Retina (tissue), 1 donor: ENCODE measurements at regions not wholly inside any gene's neighbourhood (a gene's known extent, or its start where the extent isn't known, plus 50 kb on each side); places are given as distances from the start of the nearest gene placed in this dataset.
"Not testable (repeated sequence)": the region's sequence is repeated elsewhere in the genome, so short reads cannot be mapped to it uniquely, and the experiment has no call there.

Experiments used
- DNase-seq: peaks from one replicate; pipeline ENCODE4 v3.0.0-alpha.2; 2016

DNA sequence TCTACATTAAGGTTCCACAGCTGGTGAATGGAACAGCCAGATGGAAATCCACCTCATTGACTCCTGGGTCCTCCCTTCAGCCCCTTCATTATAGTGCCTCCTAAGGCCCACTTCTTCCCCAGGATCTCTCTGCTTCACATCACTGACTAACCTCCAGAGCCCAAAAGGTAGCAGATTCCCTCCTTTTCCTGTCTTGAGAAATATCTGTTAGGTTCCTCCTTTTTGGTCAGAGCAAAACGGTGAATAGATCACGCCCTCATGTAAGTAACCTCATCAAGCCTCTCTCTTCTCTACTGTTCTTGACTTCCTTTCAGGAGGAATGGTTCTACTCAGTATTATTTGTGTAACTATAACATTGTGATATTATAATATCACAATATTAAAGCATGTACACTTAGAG is 155.0 kb upstream of the SRD5A2 start:
- no peak for DNase-seq

DNA sequence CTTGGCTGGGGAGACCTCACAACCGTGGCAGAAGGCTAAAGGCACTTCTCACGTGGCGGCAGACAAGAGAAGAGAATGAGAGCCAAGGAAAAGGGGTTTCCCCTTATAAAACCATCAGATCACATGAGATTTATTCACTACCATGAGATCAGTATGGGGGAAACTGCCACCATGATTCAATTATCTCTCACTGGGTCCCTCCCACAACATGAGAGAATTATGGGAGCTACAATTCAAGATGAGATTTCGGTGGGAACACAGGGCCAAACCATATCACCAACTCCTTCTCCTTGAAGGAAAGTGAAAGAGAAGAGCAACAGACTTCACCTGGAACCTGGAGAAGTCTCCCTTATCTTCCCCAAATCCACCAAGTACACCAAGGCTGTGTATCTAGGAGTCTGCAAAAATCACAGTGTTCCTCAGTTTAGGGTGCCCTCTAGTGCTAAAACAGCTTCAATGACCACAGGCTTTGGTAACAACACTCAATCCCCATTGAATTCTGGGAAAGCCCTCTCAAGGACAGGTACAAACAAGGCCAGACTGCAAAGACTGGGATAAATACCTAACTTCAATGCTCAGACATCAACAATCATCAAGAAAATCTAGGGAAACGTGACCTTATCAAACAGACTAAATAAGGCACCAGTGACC is 148.8 kb upstream of the SRD5A2 start:
- DNase-seq, result no peak

DNA sequence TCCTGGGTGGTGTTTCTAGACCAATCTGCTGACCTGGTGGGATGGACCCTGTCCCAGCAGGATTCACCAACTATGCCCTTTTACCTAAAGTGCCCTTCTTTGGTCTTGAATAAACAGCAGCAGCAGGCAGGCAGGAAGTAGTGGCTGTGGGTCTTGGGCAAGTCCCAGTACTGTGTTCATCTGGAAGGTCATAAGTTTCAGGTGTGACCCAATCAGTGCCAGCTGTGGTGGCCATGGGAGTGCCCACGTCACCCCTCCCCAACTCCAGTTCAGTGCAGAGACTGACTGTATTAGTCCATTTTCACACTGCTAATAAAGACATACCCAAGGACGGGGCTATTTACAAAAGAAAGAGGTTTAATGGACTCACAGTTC is 148.3 kb upstream of the SRD5A2 start:
- no peak for DNase-seq

DNA sequence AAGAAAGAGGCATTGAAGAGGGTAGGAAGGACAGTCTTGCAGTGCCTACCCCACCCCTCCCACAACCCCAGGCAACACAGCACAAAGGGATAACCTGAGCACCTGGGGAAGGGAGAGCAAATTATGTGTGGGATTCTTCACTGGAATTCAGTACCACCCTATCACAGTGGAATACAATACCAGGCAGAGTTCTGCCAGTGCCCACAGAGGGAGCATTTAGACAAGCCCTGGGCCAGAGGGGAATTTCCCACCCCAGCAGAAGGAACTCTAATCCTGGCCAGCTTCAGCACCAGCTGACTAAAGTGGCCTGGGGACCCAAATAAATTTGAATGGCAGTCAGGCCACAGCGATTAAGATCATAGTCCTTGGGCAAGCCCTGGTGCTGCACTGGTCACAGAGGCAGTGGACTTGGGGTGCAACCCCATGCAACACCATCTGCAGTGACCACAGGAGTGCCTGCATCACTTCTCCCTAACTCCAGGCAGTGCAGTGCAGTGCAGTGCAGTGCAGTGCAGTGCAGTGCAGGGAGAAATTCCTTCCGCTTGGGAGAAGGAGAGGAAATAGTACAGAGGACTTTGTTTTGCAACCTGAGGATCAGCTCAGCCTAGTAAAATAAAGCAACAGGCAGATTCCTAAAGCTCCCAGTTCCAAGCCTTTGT is 147.8 kb upstream of the SRD5A2 start:
- DNase-seq, result no peak

DNA sequence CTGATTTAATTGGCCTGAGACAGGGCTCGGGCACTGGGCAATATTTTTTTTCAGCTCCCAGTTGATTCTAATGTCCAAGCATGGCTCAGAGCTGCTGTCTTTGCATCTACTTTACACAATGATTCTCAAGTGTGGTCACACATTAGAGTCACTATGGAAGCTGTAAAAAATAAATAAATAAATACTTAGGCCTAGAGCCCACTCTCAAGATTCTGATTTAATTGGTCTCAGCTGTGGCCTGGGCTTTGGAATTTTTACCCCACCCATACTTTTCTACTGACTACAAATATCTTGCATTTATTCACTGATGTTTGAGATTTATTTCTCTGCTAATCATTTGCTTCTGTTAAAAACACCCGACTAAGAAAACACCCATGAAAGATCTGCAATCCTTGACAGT is 145.7 kb upstream of the SRD5A2 start:
- no peak for DNase-seq

DNA sequence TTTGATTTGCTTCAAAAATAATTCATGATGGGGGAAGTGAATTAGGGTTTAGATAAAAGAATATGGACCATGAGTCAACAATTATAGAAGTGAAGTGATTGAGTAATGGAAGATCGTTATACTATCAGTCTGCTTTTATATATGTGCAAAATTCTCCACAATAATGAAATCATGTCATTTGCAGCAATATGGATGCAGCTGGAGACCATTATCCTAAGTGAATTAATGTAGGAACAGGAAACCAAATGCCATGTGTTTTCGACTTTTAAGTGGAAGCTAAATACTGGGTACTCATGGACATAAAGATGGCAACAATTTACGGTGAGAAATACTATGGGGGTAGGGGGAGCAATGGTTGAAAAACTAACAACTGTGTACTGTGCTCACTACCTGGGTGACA is 144.7 kb upstream of the SRD5A2 start:
- no peak for DNase-seq

DNA sequence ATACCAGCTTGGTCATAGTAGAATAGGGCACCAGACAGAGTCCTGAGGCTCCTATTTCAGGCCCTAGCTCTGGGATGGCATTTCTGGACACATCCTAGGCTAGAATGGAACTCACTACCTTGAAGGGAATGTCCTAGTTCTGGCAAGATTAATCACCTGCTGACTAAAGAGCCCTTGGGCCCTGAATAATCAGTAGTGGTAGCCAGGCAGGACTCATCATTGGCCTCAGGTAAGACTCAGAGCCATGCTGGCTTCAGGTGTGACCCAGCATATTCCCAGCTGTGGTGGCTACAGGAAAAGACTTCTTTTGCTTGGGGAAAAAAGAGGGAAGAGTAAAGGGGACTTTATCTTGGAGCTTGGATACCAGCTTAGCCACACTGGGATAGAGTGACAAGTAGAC is 131.0 kb upstream of the SRD5A2 start:
- DNase-seq, result no peak

DNA sequence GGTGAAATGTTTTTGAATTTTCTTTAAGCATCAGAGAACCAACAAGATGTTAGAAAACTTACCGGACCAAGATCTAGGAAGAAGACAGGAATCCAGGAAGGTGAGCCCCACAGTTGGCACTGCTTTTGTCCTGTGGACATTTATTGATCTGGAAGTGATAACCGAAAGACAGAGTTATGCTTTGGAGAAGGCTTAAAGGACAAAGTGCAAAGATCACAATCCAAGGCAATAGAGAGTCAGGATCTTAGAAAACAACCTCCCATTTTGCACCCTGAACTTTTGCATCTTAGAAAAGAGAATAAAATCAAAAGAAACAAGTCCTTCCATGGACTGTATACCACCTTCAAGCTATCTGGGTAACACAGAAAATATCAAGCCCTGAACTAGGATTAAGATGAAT is 129.4 kb upstream of the SRD5A2 start:
- no peak for DNase-seq

DNA sequence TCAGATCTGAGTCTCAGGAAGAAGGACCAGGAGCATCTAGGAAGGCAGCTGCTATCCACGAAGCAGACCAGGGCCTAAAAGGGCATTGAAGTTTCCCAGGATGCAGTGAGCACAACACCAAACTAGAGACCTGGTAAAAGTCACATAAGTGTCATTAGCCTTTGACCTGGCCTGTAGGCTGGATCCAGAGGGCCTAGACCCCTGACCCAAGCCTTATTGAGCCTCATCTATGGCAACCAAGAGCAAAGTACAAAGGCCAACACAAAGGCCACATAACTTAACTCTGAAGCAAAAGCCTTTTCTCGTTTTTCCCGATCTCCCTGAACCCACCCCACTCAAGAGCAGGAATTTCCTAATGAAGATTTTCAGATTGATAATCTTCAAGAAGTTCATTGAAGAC is 127.3 kb upstream of the SRD5A2 start:
- DNase-seq, result no peak

DNA sequence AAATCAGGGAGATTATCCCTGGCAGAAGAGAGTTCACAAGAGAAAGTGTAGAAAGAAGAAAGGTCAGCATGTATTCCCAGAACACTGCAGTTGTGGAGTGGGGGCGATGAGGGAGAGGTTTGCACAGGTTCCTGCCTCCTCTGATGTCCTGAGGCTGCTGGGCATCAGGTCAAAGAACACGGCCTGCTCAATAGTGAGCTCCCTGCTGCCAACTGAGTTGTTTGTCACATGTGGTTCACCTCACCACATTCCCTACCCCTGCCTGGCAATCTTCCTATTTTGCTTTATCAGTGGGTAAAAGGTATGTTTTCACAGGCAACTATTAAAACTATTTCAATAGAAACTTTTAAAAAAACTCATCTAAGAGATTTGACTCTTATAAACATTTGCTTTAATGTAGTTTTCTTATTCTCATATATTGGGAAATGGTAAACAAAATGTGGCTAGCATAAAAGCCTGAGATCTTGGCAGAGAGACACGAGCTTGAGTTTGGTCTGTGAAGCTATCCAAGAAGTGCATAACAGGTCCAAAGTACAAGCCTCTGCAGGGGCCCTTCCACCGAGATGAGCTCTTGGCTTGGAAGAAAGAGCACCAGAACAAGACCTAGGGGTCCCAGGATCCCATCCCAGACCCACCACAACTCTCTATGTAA is 123.9 kb upstream of the SRD5A2 start:
- DNase-seq, result no peak

DNA sequence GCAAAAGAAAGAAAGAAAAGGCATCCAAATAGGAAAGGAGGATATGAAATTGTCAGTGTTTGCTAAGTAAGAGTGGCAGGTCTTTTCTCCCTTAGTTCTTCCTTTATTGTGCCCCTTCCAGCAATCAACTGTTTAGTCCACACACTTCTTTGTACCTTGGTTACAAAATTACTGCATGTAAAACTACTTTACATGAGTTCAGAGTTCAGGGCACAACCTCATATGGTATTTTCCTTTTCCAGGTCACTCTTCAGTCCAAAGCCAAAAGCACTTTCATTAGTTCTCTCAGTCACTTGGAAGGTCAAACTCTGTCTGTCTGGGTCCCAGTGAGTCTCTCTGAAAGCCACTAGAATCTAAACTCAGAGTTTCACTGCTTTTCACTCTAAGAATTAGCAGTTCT is 122.5 kb upstream of the SRD5A2 start:
- DNase-seq, result no peak

DNA sequence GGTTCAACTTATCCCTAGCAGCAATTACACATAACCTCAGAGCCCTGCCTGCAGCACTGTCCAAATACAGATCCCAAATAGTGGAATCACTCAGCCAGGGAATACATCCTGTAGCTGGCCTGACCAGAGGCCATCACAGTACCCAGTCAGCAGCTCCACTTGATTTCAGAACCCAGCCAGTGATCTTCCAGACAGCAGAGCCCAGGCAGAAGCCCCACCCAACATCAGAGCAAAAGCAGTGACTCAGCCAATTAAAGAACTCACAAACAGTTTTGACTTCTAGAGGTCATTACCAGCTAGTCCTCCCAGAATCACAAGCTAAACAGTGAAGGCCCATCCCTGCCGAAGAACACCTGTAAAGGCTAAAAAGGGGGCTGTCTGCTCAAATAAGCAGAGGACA is 118.0 kb upstream of the SRD5A2 start:
- DNase-seq, result no peak

DNA sequence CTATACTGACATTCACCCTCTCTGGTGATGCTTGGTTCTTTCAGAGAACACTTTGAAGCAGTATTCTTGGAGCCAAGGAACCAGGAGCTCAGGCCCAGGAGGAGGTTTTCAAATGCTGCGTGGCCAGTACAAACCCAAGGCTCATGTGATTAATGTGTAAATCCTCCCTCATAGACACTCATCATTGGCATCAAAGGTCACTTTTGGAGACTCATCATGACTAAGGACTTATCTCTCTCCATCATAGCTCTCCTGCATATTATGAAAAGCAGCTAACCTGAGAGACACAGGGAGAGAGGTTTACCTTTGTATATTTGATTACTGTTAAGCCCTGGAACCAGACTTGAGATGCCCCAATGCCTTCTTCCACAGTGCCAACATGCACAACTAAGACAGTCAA is 115.3 kb upstream of the SRD5A2 start:
- DNase-seq, result no peak

DNA sequence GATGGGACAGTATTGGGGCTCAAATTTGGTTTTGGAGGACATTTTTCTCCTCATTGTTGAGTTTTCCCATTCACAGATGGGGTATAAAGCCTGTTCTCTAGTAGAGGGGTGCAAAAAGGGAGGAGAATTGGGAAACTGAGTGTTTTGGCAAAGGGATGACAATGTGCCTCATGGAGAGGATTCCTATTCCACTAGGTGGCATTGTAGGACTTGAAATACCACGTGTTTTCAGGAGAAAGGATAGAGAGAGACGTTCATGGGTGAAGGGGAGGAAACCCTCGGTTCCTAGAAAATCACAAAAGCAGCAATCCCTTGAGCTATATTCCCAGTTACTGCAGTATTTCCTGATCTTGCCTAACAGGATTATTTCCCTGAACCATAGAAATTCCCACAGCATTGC is 113.7 kb upstream of the SRD5A2 start:
- no peak for DNase-seq

DNA sequence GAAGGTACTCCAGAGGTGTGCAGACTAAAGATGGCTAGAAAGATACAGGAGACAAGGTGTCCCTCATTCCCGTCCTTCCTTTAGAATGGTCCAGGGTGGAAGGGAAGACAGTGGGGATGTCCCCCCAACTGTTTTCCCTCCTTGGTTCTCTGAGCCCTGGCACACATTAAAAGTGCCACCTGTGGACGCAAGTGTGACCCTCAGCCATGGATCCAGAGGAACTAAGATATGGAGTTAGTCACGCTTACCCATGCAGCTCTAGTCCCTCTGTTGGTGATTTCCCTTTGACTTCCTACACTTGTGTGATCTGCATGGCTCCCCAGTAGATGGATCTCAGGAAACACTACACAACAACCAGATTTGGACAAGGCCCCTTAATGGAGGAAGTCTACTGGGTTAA is 113.1 kb upstream of the SRD5A2 start:
- peak; percentile 1 for DNase-seq

DNA sequence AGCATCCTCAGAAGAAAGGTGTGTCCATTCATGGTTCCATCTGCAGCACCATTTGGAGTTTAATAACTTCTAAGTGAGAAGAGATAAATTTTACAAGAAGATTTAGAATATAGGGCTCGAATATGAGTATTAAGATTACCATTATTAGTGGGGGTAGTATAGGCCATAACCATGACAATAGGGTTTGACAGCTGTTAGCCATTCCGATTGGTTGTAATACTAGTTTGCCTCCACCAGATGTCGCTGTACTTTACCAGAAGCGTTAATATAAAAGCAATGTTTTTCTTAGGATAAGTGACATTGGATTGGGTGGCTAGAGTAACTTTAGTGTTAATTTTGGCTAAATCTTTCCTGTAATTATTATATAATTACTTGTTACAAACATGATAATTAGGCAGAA is 107.5 kb upstream of the SRD5A2 start:
- DNase-seq, result no peak

DNA sequence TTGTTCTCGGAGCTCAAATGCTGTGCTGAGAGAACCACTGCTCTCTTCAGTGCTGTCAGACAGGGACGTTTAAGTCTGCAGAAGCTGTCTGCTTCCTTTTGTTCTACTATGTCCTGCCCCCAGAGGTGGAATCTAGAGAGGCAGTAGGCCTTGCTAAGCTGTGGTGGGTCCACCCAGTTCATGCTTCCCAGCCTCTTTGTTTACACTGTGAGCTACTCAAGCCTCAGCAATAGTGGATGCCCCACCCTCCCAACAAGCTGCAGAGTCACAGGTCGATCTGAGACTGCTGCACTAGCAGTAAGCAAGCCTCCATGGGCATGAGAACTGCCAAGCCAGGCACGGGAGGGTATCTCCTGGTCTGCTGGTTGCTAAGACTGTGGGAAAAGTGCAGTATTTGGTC is 102.8 kb upstream of the SRD5A2 start:
- DNase-seq, result not testable (repeated sequence)

DNA sequence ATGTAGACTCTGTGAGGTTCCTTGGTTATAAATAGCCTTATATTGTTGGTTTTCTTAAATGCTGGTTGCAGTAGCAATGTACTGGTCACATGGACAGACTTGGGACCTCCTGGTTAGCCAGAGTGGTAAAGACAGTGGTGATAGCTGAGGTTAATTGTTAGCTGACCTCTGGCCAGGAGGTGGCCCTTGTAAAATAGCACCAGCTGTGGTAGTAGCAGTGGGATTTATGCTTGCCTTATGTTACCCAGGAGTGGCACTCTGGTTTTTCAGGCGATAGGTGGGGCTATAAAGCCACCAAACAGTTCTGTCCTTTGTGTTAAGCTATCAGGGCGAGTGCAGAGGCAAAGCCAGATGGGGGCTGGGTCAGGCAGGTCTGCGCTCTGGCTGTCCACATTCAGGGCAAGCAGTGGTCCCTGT is 94.8 kb upstream of the SRD5A2 start:
- DNase-seq, result no peak

DNA sequence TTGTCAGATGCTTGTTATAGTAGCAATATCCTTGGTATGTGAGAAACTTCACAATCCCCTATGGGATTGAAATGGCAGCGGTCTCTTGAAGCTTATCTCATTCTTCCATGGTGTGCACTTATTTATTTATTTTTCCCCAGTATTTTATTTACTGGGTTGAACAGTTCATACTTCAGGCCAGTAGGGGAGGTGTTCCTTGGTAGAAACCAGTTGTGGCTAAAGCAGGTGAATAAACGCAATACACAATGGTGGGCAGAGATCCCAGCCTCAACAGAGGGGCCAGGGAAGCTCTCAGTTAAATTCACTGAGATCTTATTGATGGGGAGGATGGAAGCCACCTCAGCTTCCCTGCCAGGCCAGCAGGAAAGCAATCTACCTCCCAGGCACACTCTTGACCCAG is 93.7 kb upstream of the SRD5A2 start:
- DNase-seq, result no peak

DNA sequence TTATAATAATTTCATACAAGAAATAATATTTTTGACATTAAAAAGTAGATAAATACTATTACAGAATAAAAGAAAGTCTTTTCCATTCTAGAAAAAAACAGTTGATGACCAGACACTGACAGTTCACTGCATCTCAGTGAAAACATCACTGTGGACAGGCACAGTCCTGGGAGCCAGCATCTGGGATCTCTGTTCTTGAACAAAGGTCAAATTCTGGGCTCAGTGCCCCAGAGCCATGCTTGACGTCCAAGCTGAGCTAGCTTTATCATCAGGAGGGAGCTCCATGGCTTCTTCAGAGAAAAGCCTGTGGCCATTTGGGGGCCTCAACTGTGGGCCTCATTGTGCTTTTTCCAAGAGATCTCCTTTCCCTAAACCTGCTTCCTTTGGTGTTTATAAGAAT is 86.1 kb upstream of the SRD5A2 start:
- DNase-seq, result no peak

DNA sequence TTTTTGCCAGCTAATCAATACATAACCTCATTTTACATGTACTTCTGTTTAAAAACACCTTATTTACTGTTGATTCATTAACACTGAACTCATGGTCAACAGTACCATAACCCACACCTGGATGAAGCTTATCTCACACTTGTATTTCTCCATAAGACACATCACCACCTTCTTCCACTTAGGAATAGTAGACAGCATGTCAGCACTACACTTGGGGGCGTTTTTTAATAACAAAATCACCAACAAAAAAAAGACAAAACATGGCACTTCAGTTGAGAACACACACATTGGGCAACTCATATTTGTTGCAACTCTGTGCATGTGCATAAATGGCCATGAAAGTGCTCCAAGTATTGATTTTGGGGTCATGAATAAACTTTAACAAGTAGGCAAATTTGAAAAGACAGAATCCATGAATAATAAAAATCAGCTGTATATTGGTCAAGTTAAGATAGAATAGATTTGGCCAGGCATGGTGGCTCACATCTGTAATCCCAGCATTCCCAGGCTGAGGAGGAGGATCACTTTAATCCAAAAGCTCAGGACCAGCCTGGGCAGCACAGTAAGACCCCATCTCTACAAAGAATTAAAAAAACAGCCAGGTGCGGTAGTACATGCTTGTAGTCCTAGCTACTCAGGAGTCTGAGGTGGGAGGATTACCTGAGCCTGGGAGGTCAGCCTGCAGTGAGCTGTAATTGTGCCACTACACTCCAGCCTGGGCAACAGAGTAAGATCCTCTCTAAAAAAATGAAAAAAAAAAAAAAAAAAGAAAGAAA is 84.4 kb upstream of the SRD5A2 start:
- no peak for DNase-seq

DNA sequence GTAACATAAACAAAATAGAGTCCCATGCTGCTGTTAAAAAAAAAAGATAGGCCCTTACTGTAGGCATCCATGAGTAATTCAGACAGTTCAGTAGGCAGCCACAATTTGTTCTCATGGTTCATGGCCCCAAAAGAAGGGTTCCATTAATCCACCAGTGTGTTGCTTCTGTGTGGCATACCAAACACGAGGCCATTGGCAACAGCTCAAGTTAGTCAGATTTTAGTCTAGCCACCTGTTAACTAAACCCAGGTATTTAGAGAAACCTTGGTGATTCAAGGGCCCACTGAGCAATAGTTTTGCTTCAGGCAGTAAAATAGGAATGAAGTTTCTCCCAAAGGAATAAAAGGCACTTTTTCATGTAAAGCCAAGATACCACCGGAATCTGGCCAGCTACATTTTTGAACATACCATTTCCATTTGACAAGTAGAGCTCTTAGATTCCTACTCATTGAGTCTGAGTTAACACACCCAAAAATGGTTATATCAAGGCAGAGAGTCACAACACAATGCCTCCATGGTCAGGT is 80.1 kb upstream of the SRD5A2 start:
- no peak for DNase-seq

DNA sequence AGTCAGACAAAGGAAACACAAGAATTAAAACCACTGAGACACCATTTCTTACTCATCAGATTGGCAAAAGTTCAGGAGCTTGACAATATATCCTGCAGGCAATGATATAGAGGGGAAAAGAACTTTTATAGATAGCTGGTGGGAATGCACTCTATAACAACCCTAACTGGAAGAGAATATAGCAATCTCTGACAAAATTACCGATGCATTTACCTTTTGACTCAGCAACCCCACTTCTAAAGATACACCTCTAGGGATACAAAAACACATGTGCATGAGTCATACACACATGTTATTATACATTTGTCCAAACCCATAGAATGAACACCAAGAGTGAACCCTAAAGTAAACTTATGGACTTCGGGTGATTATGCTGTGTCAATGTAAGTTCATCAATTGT is 79.4 kb upstream of the SRD5A2 start:
- DNase-seq, result no peak

DNA sequence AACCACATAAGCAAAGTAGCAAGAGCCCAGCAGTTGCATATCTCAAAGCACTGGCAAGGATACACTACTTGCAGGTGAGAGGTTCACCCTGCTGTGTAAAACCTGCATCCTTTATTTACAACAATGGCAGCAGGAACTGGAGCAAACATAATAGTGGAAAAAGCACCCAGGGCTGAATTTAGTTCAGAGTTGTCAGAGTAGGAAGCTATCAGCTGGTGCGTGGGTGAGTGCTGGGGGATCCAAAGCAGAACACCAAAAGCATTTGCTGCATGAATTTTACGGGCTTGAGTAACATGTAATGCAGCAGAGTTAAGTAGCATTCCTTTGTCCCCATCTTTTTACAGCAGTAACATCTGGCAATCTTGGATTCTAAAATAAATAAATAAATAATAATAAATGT is 73.5 kb upstream of the SRD5A2 start:
- no peak for DNase-seq
